H1 (cell line): ENCODE measurements at regions not wholly inside any gene's neighbourhood (a gene's known extent, or its start where the extent isn't known, plus 50 kb on each side); places are given as distances from the start of the nearest gene placed in this dataset.
A peak's percentile ranks its signal among the peaks of the same experiment; 100 is the strongest.

Source experiments
- CTCF ChIA-PET: fragments of 300-600 bp; sonication (Branson Sonifier 250); formaldehyde crosslinking; loops from one replicate; lab custom pipeline; 2021; ENCODE audit not compliant: partially characterized antibody; lab: Charles Lee
- POLR2A ChIA-PET: fragments of 300-600 bp; sonication (Branson Sonifier 250); formaldehyde crosslinking; loops from one replicate; lab custom pipeline; 2021; ENCODE audit warnings: inconsistent platforms; ENCODE audit not compliant: partially characterized antibody; lab: Charles Lee
- DNase-seq, 2 experiments: peaks; one replicate each; pipeline versions ENCODE4 v3.0.0 to v3.0.0-alpha.2; 2010 to 2022; ENCODE audit warnings: low spot score in 2 of 2, low read depth in 1 of 2, mixed read lengths in 1 of 2
- FAIRE-seq: peaks from 2 replicates; lab custom pipeline; 2011; peaks lifted over from hg19 to GRCh38; lab: Jason Lieb, UNC
- H2AFZ ChIP-seq: 2 replicates; pipeline ENCODE4 v1.8.1; 2012; ENCODE audit warnings: low read length, inconsistent platforms
- H2AK5ac ChIP-seq: 2 replicates; pipeline ENCODE4 v1.6.1; 2013; ENCODE audit warnings: low read depth, low read length
- H2BK120ac ChIP-seq: replicated peaks from 2 replicates; pipeline ENCODE3; 2013; ENCODE audit warnings: low read depth, low read length, inconsistent platforms
- H2BK12ac ChIP-seq: 2 replicates; pipeline ENCODE4 v1.6.1; 2013; ENCODE audit warnings: low read depth, low read length
- H2BK15ac ChIP-seq: 2 replicates; pipeline ENCODE4 v1.6.1; 2013; ENCODE audit warnings: low read length
- H2BK20ac ChIP-seq: 2 replicates; pipeline ENCODE4 v1.6.1; 2013; ENCODE audit warnings: low read length
- H2BK5ac ChIP-seq: 2 replicates; pipeline ENCODE4 v1.6.1; 2013; ENCODE audit warnings: low read depth, low read length
- H3K14ac ChIP-seq: 2 replicates; pipeline ENCODE4 v1.6.1; 2013; ENCODE audit warnings: inconsistent platforms; ENCODE audit not compliant: insufficient read length
- H3K18ac ChIP-seq: 2 replicates; pipeline ENCODE4 v1.6.1; 2013; ENCODE audit warnings: low read length; ENCODE audit errors: extremely low read depth
- H3K23ac ChIP-seq: 2 replicates; pipeline ENCODE4 v1.6.1; 2013; ENCODE audit warnings: inconsistent platforms; ENCODE audit not compliant: insufficient read length
- H3K23me2 ChIP-seq: 2 replicates; pipeline ENCODE4 v1.6.1; 2013; ENCODE audit warnings: low read depth, low read length
- H3K27ac ChIP-seq: 2 replicates; pipeline ENCODE4 v1.6.1; 2011; ENCODE audit warnings: low read depth, low read length, inconsistent platforms
- H3K27me3 ChIP-seq, 4 experiments: replicated peaks in 1 of 4; 1 replicate in 1 of 4; 2 replicates in 3 of 4; pipeline versions ENCODE4 v1.6.1 to v1.8.1; 2011 to 2013; ENCODE audit warnings: low read length in 3 of 4, mild to moderate bottlenecking in 3 of 4, inconsistent platforms in 2 of 4, mixed read lengths in 2 of 4, moderate library complexity in 1 of 4; ENCODE audit not compliant: control insufficient read depth in 3 of 4, insufficient read depth in 3 of 4; ENCODE audit errors: extremely low read depth in 1 of 4
- H3K36me3 ChIP-seq, 4 experiments: 2 replicates each; pipeline versions ENCODE4 v1.6.1 to v1.8.1; 2011 to 2013; ENCODE audit warnings: mild to moderate bottlenecking in 4 of 4, low read length in 3 of 4, moderate library complexity in 2 of 4, control low read depth in 1 of 4, inconsistent platforms in 1 of 4; ENCODE audit not compliant: insufficient read depth in 4 of 4, control insufficient read depth in 2 of 4
- H3K4ac ChIP-seq: replicated peaks from 2 replicates; pipeline ENCODE3; 2013; ENCODE audit warnings: low read length, low read depth, mixed read lengths, inconsistent platforms; ENCODE audit not compliant: insufficient read length
- H3K4me1 ChIP-seq, 4 experiments: replicated peaks in 1 of 4; 1 replicate in 1 of 4; 2 replicates in 3 of 4; pipeline versions ENCODE4 v1.6.1 to v1.8.1; 2011 to 2013; ENCODE audit warnings: low read length in 3 of 4, inconsistent platforms in 2 of 4, mixed read lengths in 1 of 4; ENCODE audit not compliant: insufficient read depth in 4 of 4, control insufficient read depth in 3 of 4
- H3K4me2 ChIP-seq, 2 experiments: 2 replicates each; pipeline versions ENCODE4 v1.6.1 to v1.8.1; 2011 to 2013; ENCODE audit warnings: low read depth in 2 of 2, low read length in 2 of 2, control low read depth in 1 of 2, inconsistent platforms in 1 of 2, mild to moderate bottlenecking in 1 of 2; ENCODE audit not compliant: insufficient read depth in 1 of 2
- H3K4me3 ChIP-seq, 4 experiments: fragments of 200-600, 300-600 bp in 1 of 4; sonication (generic), shearing (Covaris generic), sonication (Bioruptor Twin) in 1 of 4; 2 replicates each; pipeline versions ENCODE4 v1.5.1 to v1.8.1; 2011 to 2016; ENCODE audit warnings: low read length in 4 of 4, low read depth in 3 of 4, control low read depth in 2 of 4, inconsistent platforms in 2 of 4, mild to moderate bottlenecking in 2 of 4, mixed read lengths in 1 of 4, moderate library complexity in 1 of 4; ENCODE audit not compliant: insufficient read depth in 2 of 4; ENCODE audit errors: extremely low read depth in 1 of 4
- H3K56ac ChIP-seq: replicated peaks from 2 replicates; pipeline ENCODE3; 2013; ENCODE audit warnings: low read depth, mild to moderate bottlenecking, mixed read lengths, low read length, inconsistent platforms; ENCODE audit not compliant: insufficient read length
- H3K79me1 ChIP-seq: 2 replicates; pipeline ENCODE4 v1.6.1; 2013; ENCODE audit warnings: low read depth, low read length, control low read depth
- H3K79me2 ChIP-seq, 2 experiments: 2 replicates each; pipeline versions ENCODE4 v1.6.1 to v1.8.1; 2012 to 2013; ENCODE audit warnings: low read length in 2 of 2, mild to moderate bottlenecking in 2 of 2, inconsistent platforms in 1 of 2; ENCODE audit not compliant: insufficient read depth in 2 of 2, control insufficient read depth in 1 of 2
- H3K9ac ChIP-seq, 4 experiments: replicated peaks in 1 of 4; 1 replicate in 1 of 4; 2 replicates in 3 of 4; pipeline versions ENCODE4 v1.6.1 to v1.8.1; 2011 to 2013; ENCODE audit warnings: low read depth in 3 of 4, low read length in 3 of 4, control low read depth in 2 of 4, mild to moderate bottlenecking in 2 of 4, moderate library complexity in 2 of 4, inconsistent platforms in 1 of 4; ENCODE audit errors: extremely low read depth in 1 of 4
- H3K9me3 ChIP-seq, 2 experiments: 2 replicates each; pipeline versions ENCODE4 v1.6.1 to v1.8.1; 2012 to 2013; ENCODE audit warnings: mild to moderate bottlenecking in 2 of 2, moderate library complexity in 2 of 2, control low read depth in 1 of 2, inconsistent platforms in 1 of 2, low read depth in 1 of 2, low read length in 1 of 2, mixed read lengths in 1 of 2; ENCODE audit not compliant: insufficient read depth in 2 of 2
- H4K20me1 ChIP-seq, 2 experiments: replicated peaks in 1 of 2; 2 replicates each; pipeline versions ENCODE3 to v1.8.1; 2011 to 2013; ENCODE audit warnings: inconsistent platforms in 2 of 2, low read length in 2 of 2, mild to moderate bottlenecking in 1 of 2; ENCODE audit not compliant: insufficient read depth in 2 of 2, control insufficient read depth in 1 of 2
- H4K5ac ChIP-seq: 2 replicates; pipeline ENCODE4 v1.6.1; 2013; ENCODE audit warnings: low read length, low read depth, mixed read lengths, inconsistent platforms; ENCODE audit not compliant: insufficient read length
- H4K8ac ChIP-seq: 2 replicates; pipeline ENCODE4 v1.8.0; 2013; ENCODE audit warnings: mild to moderate bottlenecking, moderate library complexity, low read length, inconsistent platforms; ENCODE audit not compliant: insufficient read depth; ENCODE audit errors: extremely low read depth
- H4K91ac ChIP-seq: replicated peaks from 2 replicates; pipeline ENCODE3; 2013; ENCODE audit warnings: low read length, mixed read lengths, inconsistent platforms; ENCODE audit not compliant: insufficient read length
- WGBS, 2 experiments: shearing (Covaris generic) in 1 of 2; methylation state at CpG; one replicate each; pipeline versions ENCODE4 v1.1.6 to v1.1.7; 2013 to 2015; ENCODE audit warnings: low lambda C conversion rate in 2 of 2, mixed read lengths in 2 of 2, inconsistent platforms in 1 of 2, low coverage in 1 of 2, missing lambda C conversion rate in 1 of 2; ENCODE audit not compliant: insufficient replicate concordance in 2 of 2, insufficient coverage in 1 of 2, insufficient read length in 1 of 2; ENCODE audit errors: extremely low coverage in 1 of 2, missing lambda C conversion rate in 1 of 2; 5-methylcytosine and 5-hydroxymethylcytosine counted together

DNA sequence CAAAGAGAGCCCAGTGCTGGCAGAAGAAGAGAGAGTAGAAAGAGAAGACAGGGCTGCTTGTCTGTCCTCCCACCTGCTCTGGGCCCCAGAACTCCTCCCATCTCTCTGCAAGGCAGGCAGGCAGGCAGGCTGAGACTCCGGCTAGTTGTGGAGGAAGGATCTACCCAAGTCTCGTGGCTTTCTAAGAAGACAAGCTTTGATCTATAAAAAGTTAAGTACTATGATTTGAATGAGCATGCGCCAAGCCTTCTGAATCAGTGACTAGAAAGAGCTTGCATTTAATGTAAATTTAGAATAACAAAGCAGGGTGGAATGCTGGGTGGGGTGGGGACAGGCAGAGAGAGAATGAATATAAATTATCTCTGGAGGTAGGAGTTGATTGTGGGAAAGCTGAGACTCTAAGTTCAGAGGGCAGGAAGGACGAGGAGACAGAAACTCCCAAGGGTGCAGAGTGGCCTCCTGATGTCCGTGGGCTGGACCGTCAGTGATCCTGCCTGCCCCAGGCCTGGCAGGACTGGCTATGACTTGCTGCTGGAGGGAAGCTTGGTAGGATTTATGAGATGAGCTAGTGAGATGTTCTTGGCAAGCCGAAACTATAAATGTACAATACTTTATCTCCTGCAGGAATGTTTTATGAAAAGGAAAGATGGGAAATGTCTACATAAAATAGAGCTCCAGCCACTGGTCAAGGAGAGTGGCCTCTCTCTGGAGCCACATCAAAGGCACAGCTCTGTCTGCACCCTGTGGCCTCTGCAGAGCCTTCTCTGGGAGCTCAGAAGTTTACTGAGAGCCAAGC, 447.5 kb downstream of the TNS1 start:
- Histone ChIP-seq H2BK20ac (no peak overlapping the region), H3K9me3 (no peaks in the 10 kb centered on the region), H4K8ac (no peak overlapping the region), H3K23ac (no peak overlapping the region), H3K4ac (no peak overlapping the region), H2BK15ac (no peak overlapping the region), H3K56ac (no peak overlapping the region), H3K14ac (no peak overlapping the region), H3K9ac (no peak overlapping the region), H3K27ac (no peak overlapping the region), H2BK120ac (no peak overlapping the region), H3K18ac (no peak overlapping the region), H4K91ac (no peak overlapping the region), H2AFZ (no peak overlapping the region), H3K23me2 (no peaks in the 10 kb centered on the region), H3K4me2 (peak overlapping the region; percentile 19 to 43; a peak in 2 of 4 replicates), H4K5ac (no peak overlapping the region), H3K36me3 (no peaks in the 10 kb centered on the region), H2BK12ac (no peak overlapping the region), H3K79me1 (no peaks in the 10 kb centered on the region), H3K27me3 (no peaks in the 10 kb centered on the region), H3K79me2 (no peaks in the 10 kb centered on the region), H3K4me3 (no peak overlapping the region), H3K4me1 (peaks cover 2 to 17% (median 8%) of the 10 kb centered on the region in 4 experiments; a peak in 5 of 7 replicates), H2AK5ac (no peak overlapping the region), H2BK5ac (no peak overlapping the region), H4K20me1 (no peaks in the 10 kb centered on the region)
- ChIA-PET CTCF (interaction anchor here (1.0 to 1.5 kb wide), 5 partner anchors 10 to 158 kb away, joined by 3 to 5 read pairs (median 3); no protein-coding TSS in a partner anchor), POLR2A (interaction anchor here (0.6 kb wide), 1 partner anchor 725 kb away, joined by 3 read pairs; no protein-coding TSS in a partner anchor)
- 65% methylated on average over 7 of the region's 7 CpGs; no CpG with 5 or more reads in 1 of the 2 experiments for WGBS, 2 experiments
- FAIRE-seq: no peak
- DNase-seq: peak in 1 of 2 experiments; percentile 15
